GM21447 (cell line): ENCODE measurements at regions not wholly inside any gene's neighbourhood (a gene's known extent, or its start where the extent isn't known, plus 50 kb on each side); places are given as distances from the start of the nearest gene placed in this dataset.
"Not testable (repeated sequence)": the region's sequence is repeated elsewhere in the genome, so short reads cannot be mapped to it uniquely, and the experiment has no call there.

Source experiments
- ATAC-seq: cut with Tn5 transposase; IDR thresholded peaks from one replicate; pipeline ENCODE4 v1.9.1; 2021; ENCODE audit not compliant: unreplicated experiment

- no peak for ATAC-seq
Measured at GRCh38 chr16:65278874-65279273, 157.0 kb upstream of the CDH11 start.

DNA sequence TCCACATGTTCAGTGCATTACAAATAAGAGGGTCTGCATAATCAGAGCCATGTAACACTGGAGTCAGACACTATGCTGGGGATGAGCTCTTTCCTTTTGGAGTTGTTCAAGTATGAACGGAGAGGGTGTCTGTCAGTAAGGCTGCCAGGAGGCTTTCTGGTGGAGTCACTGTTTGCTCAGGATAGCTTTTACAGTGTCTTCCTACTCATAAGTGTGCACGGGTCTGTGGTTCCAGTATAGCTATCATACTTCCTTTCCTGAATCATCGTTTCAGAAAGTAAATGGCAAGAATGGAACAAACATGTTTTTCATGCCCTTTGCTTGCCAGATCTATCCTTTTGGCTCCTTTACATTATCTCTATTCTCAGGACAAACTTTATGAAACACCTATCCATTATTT, 152.7 kb upstream of the CDH11 start:
- no peak for ATAC-seq

DNA sequence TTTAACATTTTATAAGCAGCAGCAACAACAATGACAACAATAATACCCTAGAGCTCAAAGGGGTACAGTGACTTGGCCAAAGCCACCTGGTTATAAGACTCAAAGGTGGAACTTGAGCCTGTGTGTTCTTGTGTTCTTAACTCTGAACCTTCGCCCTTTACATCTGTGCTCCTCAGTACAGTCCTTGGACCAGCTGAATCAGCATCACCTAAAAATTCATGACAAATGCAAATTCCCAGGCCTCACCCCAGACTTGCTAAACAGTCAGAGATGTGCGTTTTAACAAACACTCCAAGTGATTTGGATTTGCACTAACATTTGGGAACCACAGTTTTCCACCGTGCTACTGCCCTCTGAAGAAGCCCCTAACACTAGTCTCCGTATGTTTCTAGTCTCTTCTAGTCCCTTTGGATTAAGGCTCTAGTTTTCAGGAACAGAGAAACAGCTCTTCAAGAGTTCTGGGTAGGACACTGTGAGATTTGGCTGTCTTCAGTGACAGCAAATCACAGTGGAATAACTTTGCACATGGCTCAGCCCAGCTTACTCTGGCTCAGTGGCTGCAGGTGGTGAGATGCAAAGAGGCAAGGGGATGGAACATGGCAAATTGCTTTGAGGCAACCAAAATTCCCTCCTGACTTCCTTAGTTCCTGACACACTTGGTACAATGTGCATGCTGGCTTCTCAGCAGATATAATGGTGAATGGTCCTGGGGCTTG, 151.0 kb upstream of the CDH11 start:
- no peak for ATAC-seq

DNA sequence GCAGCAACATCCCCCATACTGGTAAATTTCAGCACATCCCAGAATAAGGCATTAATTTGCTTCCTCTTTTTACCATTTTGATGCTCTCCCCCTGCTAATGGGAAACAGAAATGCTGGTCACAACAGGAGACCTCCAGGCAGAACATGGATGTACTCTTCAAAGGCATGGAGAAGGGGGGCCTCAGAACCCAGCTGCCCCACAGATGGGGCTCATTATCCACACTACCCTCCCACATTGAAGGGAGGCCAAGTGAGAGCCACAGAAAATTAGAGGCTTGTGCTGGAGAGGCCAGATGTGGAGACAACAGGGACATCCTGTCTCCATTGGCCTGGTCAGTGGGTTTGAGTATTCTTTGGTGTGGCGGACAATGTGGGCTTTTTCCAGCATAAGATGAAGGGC, 150.1 kb upstream of the CDH11 start:
- no peak for ATAC-seq

GRCh38 chr16:65268331-65268730, 146.5 kb upstream of the CDH11 start:
- no peak for ATAC-seq

GRCh38 chr16:65263896-65264295, 142.0 kb upstream of the CDH11 start:
- no peak for ATAC-seq

DNA sequence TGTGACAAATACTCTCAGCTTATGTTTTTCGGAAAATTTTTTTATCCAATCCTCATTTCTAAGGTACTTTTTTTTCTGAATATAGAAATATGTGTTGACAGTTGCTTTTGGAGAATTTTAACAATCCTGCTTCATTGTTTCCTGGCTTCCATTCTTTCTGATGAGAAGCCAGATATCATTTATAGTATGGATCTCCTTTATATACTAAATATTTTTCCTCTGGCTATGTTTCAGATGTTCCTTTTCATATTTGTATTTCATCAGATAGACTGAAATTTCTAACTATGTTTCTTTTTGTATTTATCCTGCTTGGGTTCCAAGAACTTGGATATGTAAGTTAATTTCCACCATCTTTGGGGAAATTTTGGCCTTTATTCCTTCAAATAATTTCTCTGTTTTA, 138.9 kb upstream of the CDH11 start:
- ATAC-seq: no peak

GRCh38 chr16:65254144-65254543, 132.3 kb upstream of the CDH11 start:
- no peak for ATAC-seq

- ATAC-seq: no peak
Measured at GRCh38 chr16:65249768-65250167, 127.9 kb upstream of the CDH11 start.

- ATAC-seq: no peak
Measured at GRCh38 chr16:65244787-65245186, 122.9 kb upstream of the CDH11 start.

- no peak for ATAC-seq
Measured at GRCh38 chr16:65235339-65236177, 113.7 kb upstream of the CDH11 start.

GRCh38 chr16:65234721-65235320, 113.0 kb upstream of the CDH11 start:
- not testable (repeated sequence) for ATAC-seq

- ATAC-seq: no peak
Measured at GRCh38 chr16:65229191-65229662, 107.4 kb upstream of the CDH11 start.

DNA sequence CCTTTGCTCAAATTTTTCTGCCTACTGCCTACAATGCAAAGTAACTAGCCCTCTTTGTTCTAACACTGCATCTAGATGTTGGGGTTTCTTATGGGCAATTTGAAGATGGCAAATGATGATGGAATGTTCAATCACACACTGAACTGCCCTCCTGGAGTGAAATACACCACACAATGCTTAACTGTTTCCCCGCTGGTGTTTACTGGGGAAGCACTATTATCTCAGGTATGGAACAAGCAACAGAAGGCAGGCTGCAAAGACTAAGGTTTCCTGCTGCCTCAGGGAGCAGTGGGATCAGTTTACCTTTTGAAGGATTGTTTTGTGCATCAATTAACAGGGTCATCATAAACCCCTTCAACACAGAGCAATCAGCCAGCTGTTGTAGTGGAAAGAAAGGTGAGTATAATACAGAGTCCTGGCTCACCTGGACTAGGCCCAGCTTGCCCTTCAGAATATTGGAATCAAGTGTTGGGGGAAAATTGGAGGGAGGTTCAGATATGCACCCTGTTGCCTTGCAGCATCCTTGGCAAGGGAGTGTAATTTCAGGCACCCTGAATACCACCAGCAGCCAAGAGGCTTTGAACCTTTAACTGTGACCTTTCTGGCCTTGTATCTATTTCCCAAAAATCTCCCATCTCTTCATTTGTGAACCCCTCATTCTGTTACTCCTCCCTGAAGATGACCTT, 105.4 kb upstream of the CDH11 start:
- ATAC-seq: no peak

GRCh38 chr16:65226077-65226476, 104.2 kb upstream of the CDH11 start:
- no peak for ATAC-seq

- no peak for ATAC-seq
Measured at GRCh38 chr16:65225488-65225887, 103.6 kb upstream of the CDH11 start.

DNA sequence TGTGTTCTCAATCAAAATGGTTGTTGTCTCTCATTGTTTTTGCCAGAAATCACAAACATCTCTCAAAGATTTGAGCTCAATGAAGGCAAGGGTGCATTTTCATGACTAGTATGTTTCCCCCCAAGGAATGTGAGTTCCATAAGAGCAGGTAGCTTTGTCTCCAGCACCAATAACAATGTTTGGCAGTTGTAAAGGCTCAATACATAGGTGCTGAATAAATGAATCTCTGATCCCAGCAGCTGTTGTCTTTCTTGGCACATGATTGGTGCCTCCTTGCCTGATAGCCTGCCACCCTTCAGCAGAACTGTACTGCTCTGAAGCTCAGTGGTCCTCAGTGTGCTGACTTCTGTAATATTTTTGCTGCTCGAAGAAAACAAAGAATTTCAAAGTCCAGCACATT, 103.1 kb upstream of the CDH11 start:
- ATAC-seq: no peak

GRCh38 chr16:65224471-65224870, 102.6 kb upstream of the CDH11 start:
- no peak for ATAC-seq

DNA sequence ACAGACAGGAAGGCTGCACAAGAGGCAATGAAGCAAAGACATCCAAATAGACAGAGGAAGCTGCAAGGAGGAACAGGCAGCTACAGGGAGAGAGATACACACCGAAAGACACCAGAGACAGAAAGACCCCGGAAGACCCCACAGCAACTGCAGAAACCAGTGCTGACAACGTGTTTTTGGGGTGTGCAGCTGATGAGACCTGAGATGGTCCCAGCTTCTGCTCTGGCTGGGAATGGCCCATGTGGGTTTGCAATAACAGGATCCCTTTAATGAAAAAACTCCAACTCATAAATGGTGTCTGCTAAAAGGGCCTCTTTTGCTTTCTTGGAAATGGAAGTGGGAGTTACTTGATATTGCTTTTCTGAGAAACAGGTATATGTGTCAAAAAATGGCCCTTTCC, 101.5 kb upstream of the CDH11 start:
- no peak for ATAC-seq

GRCh38 chr16:65222536-65222935, 100.7 kb upstream of the CDH11 start:
- no peak for ATAC-seq

- no peak for ATAC-seq
Measured at GRCh38 chr16:65222049-65222448, 100.2 kb upstream of the CDH11 start.
